ENCODE measurements at regions not wholly inside any gene's neighbourhood (a gene's known extent, or its start where the extent isn't known, plus 50 kb on each side); places are given as distances from the start of the nearest gene placed in this dataset.
A peak's percentile ranks its signal among the peaks of the same experiment; 100 is the strongest.

DNA sequence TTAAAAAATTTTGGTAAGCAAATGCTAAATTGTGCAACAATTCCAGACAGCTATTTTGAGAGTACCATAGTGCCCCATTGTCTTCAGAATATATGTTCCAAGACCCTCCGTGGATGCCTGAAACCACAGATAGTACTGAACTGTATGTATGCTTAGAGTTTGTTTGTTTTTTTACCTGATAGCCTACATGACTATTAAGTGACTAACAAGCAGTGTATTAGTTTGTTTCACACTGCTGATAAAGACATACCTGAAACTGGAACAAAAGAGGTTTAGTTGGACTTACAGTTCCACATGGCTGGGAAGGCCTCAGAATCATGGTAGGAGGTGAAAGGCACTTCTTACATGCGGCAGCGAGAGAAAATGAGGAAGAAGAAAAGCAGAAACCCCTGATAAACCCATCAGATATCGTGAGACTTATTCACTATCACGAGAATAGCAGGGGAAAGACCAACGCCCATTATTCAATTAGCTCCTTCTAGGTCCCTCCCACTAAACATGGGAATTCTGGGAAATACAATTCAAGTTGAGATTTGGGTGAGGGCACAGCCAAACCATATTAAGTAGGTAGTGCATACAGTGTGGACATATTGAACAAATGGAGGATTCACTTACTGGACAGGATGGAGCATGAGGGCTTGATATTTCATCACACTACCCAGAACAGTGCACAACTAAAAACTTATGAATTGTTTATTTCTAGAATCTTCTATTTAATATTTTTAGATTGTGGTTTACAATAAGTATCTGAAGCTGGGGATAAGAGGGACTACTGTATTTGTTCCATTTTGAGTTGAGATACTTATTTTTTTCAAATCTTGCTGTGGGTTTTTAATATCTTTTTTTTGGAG lies 78.5 kb downstream of the LHX9 start (continued):
- TF ChIP-seq ZNF655 (CRISPR knock-in tag; IDR thresholded peaks at IDR 0.05) (no peak), STAT6 (CRISPR knock-in tag; IDR thresholded peaks at IDR 0.05) (no peak), TBP (optimal IDR thresholded peaks at IDR 0.05; ENCODE audit: low read depth, low read length) (peak; percentile 89), ZBTB17 (CRISPR knock-in tag; IDR thresholded peaks at IDR 0.05) (0 out of 2 replicates have a peak, but pooled peaks have one; percentile 43), POLR2B (IDR thresholded peaks at IDR 0.05; ENCODE audit: low read depth, partially characterized antibody) (peak; percentile 97), MAFG (tag; conservative IDR thresholded peaks at IDR 0.05) (no peak), ZNF134 (CRISPR knock-in tag; conservative IDR thresholded peaks at IDR 0.05) (no peak), SOX6 (IDR thresholded peaks at IDR 0.05) (peak; percentile 19; the same call in 1 of the 2 replicates), ZBTB8A (IDR thresholded peaks at IDR 0.05; ENCODE audit: partially characterized antibody) (no peak), TOE1 (IDR thresholded peaks at IDR 0.05; ENCODE audit: borderline replicate concordance) (no peak), TOE1 (CRISPR knock-in tag; IDR thresholded peaks at IDR 0.05; ENCODE audit: borderline replicate concordance, low read depth) (no peak), ZBTB7A (IDR thresholded peaks at IDR 0.05; ENCODE audit: borderline replicate concordance, control insufficient read depth, low read depth, low read length) (no peak), MNT (conservative IDR thresholded peaks at IDR 0.05) (peak; percentile 49 to 53; a peak in 3 of 4 replicates), SMAD4 (CRISPR knock-in tag; conservative IDR thresholded peaks at IDR 0.05) (0 out of 2 replicates have a peak, but pooled peaks have one; percentile 25), RBM15 (IDR thresholded peaks at IDR 0.05; ENCODE audit: insufficient read depth, low read length) (no peak), EGR1 (conservative IDR thresholded peaks at IDR 0.05) (no peak), ZSCAN29 (IDR thresholded peaks at IDR 0.05) (no peak)
- TF ChIP-seq, protein P1, sequence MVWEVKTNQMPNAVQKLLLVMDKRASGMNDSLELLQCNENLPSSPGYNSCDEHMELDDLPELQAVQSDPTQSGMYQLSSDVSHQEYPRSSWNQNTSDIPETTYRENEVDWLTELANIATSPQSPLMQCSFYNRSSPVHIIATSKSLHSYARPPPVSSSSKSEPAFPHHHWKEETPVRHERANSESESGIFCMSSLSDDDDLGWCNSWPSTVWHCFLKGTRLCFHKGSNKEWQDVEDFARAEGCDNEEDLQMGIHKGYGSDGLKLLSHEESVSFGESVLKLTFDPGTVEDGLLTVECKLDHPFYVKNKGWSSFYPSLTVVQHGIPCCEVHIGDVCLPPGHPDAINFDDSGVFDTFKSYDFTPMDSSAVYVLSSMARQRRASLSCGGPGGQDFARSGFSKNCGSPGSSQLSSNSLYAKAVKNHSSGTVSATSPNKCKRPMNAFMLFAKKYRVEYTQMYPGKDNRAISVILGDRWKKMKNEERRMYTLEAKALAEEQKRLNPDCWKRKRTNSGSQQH (CRISPR knock-in tag; IDR thresholded peaks at IDR 0.05) = no peak
- TF ChIP-seq, protein P2, sequence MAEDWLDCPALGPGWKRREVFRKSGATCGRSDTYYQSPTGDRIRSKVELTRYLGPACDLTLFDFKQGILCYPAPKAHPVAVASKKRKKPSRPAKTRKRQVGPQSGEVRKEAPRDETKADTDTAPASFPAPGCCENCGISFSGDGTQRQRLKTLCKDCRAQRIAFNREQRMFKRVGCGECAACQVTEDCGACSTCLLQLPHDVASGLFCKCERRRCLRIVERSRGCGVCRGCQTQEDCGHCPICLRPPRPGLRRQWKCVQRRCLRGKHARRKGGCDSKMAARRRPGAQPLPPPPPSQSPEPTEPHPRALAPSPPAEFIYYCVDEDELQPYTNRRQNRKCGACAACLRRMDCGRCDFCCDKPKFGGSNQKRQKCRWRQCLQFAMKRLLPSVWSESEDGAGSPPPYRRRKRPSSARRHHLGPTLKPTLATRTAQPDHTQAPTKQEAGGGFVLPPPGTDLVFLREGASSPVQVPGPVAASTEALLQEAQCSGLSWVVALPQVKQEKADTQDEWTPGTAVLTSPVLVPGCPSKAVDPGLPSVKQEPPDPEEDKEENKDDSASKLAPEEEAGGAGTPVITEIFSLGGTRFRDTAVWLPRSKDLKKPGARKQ (CRISPR knock-in tag; IDR thresholded peaks at IDR 0.05) = 0 out of 2 replicates have a peak, but pooled peaks have one; percentile 42

Measured in K562 (cell line).